ENCODE measurements at regions not wholly inside any gene's neighbourhood (a gene's known extent, or its start where the extent isn't known, plus 50 kb on each side); places are given as distances from the start of the nearest gene placed in this dataset.

- ATAC-seq (no peak), DNase-seq (no peak)
- Histone ChIP-seq H3K4me1 (no peaks in the 10 kb centered on the region), H3K27ac (no peak overlapping the region), H3K4me3 (no peak overlapping the region), H3K36me3 (no peaks in the 10 kb centered on the region), H3K9me3 (no peaks in the 10 kb centered on the region), H3K27me3 (no peaks in the 10 kb centered on the region)
- intact Hi-C loops (cut with DNase I) = no loop called here
- TF ChIP-seq, protein P1, sequence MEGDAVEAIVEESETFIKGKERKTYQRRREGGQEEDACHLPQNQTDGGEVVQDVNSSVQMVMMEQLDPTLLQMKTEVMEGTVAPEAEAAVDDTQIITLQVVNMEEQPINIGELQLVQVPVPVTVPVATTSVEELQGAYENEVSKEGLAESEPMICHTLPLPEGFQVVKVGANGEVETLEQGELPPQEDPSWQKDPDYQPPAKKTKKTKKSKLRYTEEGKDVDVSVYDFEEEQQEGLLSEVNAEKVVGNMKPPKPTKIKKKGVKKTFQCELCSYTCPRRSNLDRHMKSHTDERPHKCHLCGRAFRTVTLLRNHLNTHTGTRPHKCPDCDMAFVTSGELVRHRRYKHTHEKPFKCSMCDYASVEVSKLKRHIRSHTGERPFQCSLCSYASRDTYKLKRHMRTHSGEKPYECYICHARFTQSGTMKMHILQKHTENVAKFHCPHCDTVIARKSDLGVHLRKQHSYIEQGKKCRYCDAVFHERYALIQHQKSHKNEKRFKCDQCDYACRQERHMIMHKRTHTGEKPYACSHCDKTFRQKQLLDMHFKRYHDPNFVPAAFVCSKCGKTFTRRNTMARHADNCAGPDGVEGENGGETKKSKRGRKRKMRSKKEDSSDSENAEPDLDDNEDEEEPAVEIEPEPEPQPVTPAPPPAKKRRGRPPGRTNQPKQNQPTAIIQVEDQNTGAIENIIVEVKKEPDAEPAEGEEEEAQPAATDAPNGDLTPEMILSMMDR (IDR thresholded peaks at IDR 0.05) = no peak
Measured at GRCh38 chr7:119223930-119224329, 999.4 kb downstream of the ANKRD7 start.

DNA sequence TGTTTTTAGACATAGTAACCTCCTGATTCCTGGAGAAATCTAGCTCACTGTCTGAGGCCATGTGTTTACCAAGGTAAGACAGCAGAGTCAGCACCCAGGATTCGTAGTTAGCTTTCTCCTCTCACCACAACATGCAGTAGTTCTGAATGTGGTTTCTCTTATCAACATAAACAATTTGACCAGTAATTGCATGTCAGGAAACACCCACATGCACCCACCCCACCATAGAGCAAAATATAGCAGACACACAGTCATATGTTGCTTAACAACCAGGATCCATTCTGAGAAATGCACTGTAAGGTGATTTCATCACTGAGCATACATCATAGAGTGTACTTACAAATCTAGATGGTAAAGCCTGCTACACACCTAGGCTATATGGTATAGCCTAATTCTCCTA is 1004.0 kb downstream of the ANKRD7 start:
- Histone ChIP-seq H3K4me3 (no peak overlapping the region), H3K9me3 (no peaks in the 10 kb centered on the region), H3K27ac (no peak overlapping the region), H3K4me1 (no peaks in the 10 kb centered on the region), H3K27me3 (no peaks in the 10 kb centered on the region), H3K36me3 (no peaks in the 10 kb centered on the region)
- ATAC-seq = no peak
- DNase-seq = no peak
- intact Hi-C loops (cut with DNase I) = no loop called here
- TF ChIP-seq, protein P1 (IDR thresholded peaks at IDR 0.05) = no peak

GRCh38 chr7:119232091-119232490 is 1007.6 kb downstream of the ANKRD7 start:
- intact Hi-C loops (cut with DNase I) = no loop called here
- no peak for ATAC-seq
- Histone ChIP-seq H3K4me3 (no peak overlapping the region), H3K9me3 (no peaks in the 10 kb centered on the region), H3K27ac (no peak overlapping the region), H3K4me1 (no peaks in the 10 kb centered on the region), H3K36me3 (no peaks in the 10 kb centered on the region), H3K27me3 (no peaks in the 10 kb centered on the region)
- TF ChIP-seq, protein P1 (IDR thresholded peaks at IDR 0.05) = no peak
- no peak for DNase-seq

GRCh38 chr7:119233015-119233414 is 1008.5 kb downstream of the ANKRD7 start:
- no peak overlapping the region for H3K27ac ChIP-seq
- no peak for DNase-seq
- TF ChIP-seq, protein P1 (IDR thresholded peaks at IDR 0.05) = no peak
- no peak for ATAC-seq
- intact Hi-C loops (cut with DNase I) = no loop called here
- no peak overlapping the region for H3K4me3 ChIP-seq
- no peaks in the 10 kb centered on the region for H3K27me3 ChIP-seq
- H3K36me3 ChIP-seq = no peaks in the 10 kb centered on the region
- no peaks in the 10 kb centered on the region for H3K4me1 ChIP-seq
- no peaks in the 10 kb centered on the region for H3K9me3 ChIP-seq

- Histone ChIP-seq H3K4me3 (no peak overlapping the region), H3K9me3 (no peaks in the 10 kb centered on the region), H3K36me3 (no peaks in the 10 kb centered on the region), H3K4me1 (no peaks in the 10 kb centered on the region), H3K27ac (no peak overlapping the region), H3K27me3 (no peaks in the 10 kb centered on the region)
- intact Hi-C loops (cut with DNase I) = no loop called here
- ATAC-seq = no peak
- TF ChIP-seq, protein P1 (IDR thresholded peaks at IDR 0.05) = no peak
- DNase-seq = no peak
Measured at GRCh38 chr7:119252962-119253361, 1020.0 kb upstream of the KCND2 start.

GRCh38 chr7:119254742-119255141 is 1018.2 kb upstream of the KCND2 start:
- Histone ChIP-seq H3K4me3 (no peak overlapping the region), H3K36me3 (no peaks in the 10 kb centered on the region), H3K27ac (no peak overlapping the region), H3K27me3 (no peaks in the 10 kb centered on the region), H3K4me1 (no peaks in the 10 kb centered on the region), H3K9me3 (no peaks in the 10 kb centered on the region)
- TF ChIP-seq, protein P1 (IDR thresholded peaks at IDR 0.05) = no peak
- intact Hi-C loops (cut with DNase I) = no loop called here
- DNase-seq = no peak
- no peak for ATAC-seq
